ENCODE measurements at regions not wholly inside any gene's neighbourhood (a gene's known extent, or its start where the extent isn't known, plus 50 kb on each side); places are given as distances from the start of the nearest gene placed in this dataset.

DNA sequence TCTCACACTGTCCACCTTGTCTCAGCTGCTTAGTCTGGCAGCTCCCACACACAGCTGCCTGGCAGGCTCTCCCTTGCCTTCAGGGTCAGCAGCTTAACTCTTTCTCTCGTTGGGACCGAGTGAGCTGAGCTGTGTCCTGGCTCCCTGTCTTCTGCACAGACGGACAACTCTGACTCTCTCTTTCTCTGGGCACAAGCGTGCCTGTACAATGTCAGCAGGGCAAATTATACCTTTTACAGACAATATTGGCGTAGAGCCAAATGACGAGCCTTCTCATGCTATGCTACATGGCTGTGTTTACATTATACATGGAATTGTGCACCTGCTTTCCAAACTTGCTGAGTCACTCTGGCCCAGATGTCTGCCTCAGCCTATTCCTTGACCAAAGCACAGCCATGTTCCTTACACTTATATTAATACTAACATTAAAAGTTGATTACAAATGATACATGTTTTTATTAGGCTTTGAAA is 188.6 kb downstream of the CYLC2 start:
- Histone ChIP-seq H3K14ac (ENCODE audit: low read length in 2 of 2) (no peak overlapping the region), H4K8ac (ENCODE audit: low read length) (no peak overlapping the region), H3K79me1 (replicated peaks; ENCODE audit: low read length, poor library complexity, severe bottlenecking) (no peaks in the 10 kb centered on the region), H3K4ac (ENCODE audit: low read depth in 1 of 2, low read length in 2 of 2) (no peak overlapping the region), H2BK15ac (ENCODE audit: low read depth, poor library complexity, severe bottlenecking) (no peak overlapping the region), H3K27ac (ENCODE audit: low read length, poor library complexity, severe bottlenecking) (no peak overlapping the region), H3K4me1 (ENCODE audit: control insufficient read depth, insufficient read depth, low read depth, low read length) (no peaks in the 10 kb centered on the region), H4K91ac (ENCODE audit: low read length) (no peak overlapping the region), H3K9me3 (ENCODE audit: control insufficient read depth, low read length) (no peaks in the 10 kb centered on the region), H2AFZ (ENCODE audit: low read depth, low read length) (no peak overlapping the region), H3K36me3 (ENCODE audit: control insufficient read depth in 1 of 2, insufficient read depth in 2 of 2, low read depth in 1 of 2, low read length in 2 of 2) (no peaks in the 10 kb centered on the region), H2BK12ac (ENCODE audit: low read length in 2 of 2) (no peak overlapping the region), H3K23ac (ENCODE audit: low read length in 2 of 2) (no peak overlapping the region), H3K4me3 (ENCODE audit: insufficient read depth in 1 of 2, low read depth in 1 of 2, low read length in 2 of 2) (no peak overlapping the region), H2AK5ac (ENCODE audit: low read length, severe bottlenecking) (no peak overlapping the region), H3K27me3 (ENCODE audit: control insufficient read depth in 1 of 2, insufficient read depth in 1 of 2, low read length in 2 of 2) (no peaks in the 10 kb centered on the region), H3K18ac (ENCODE audit: low read depth in 1 of 2, low read length in 2 of 2) (no peak overlapping the region), H3K9ac (ENCODE audit: low read length) (no peak overlapping the region), H3K4me2 (ENCODE audit: low read length, poor library complexity, severe bottlenecking) (no peak overlapping the region), H2BK5ac (ENCODE audit: low read depth, low read length, poor library complexity, severe bottlenecking) (no peak overlapping the region), H2BK120ac (ENCODE audit: low read depth, low read length) (no peak overlapping the region)
- DNase-seq: no peak
- 74% methylated on average over 6 of the region's 6 CpGs for WGBS

GRCh38 chr9:103186959-103187358 is 191.8 kb downstream of the CYLC2 start:
- Histone ChIP-seq H3K18ac (ENCODE audit: low read depth in 1 of 2, low read length in 2 of 2) (no peak overlapping the region), H2AFZ (ENCODE audit: low read depth, low read length) (no peak overlapping the region), H3K4me3 (ENCODE audit: insufficient read depth in 1 of 2, low read depth in 1 of 2, low read length in 2 of 2) (no peak overlapping the region), H2BK120ac (ENCODE audit: low read depth, low read length) (no peak overlapping the region), H2BK15ac (ENCODE audit: low read depth, poor library complexity, severe bottlenecking) (no peak overlapping the region), H3K9me3 (ENCODE audit: control insufficient read depth, low read length) (no peaks in the 10 kb centered on the region), H4K91ac (ENCODE audit: low read length) (no peak overlapping the region), H3K79me1 (replicated peaks; ENCODE audit: low read length, poor library complexity, severe bottlenecking) (no peaks in the 10 kb centered on the region), H2BK12ac (ENCODE audit: low read length in 2 of 2) (no peak overlapping the region), H2AK5ac (ENCODE audit: low read length, severe bottlenecking) (no peak overlapping the region), H3K23ac (ENCODE audit: low read length in 2 of 2) (no peak overlapping the region), H3K9ac (ENCODE audit: low read length) (no peak overlapping the region), H3K4ac (ENCODE audit: low read depth in 1 of 2, low read length in 2 of 2) (no peak overlapping the region), H3K14ac (ENCODE audit: low read length in 2 of 2) (no peak overlapping the region), H3K4me1 (ENCODE audit: control insufficient read depth, insufficient read depth, low read depth, low read length) (no peaks in the 10 kb centered on the region), H3K4me2 (ENCODE audit: low read length, poor library complexity, severe bottlenecking) (no peak overlapping the region), H3K27ac (ENCODE audit: low read length, poor library complexity, severe bottlenecking) (no peak overlapping the region), H3K27me3 (ENCODE audit: control insufficient read depth in 1 of 2, insufficient read depth in 1 of 2, low read length in 2 of 2) (no peaks in the 10 kb centered on the region), H2BK5ac (ENCODE audit: low read depth, low read length, poor library complexity, severe bottlenecking) (no peak overlapping the region), H4K8ac (ENCODE audit: low read length) (no peak overlapping the region), H3K36me3 (ENCODE audit: control insufficient read depth in 1 of 2, insufficient read depth in 2 of 2, low read depth in 1 of 2, low read length in 2 of 2) (no peaks in the 10 kb centered on the region)
- DNase-seq: no peak
- 92% methylated on average over 19 of the region's 22 CpGs for WGBS

- H3K27ac ChIP-seq (ENCODE audit: low read length, poor library complexity, severe bottlenecking): no peak overlapping the region
- no peak overlapping the region for H2AFZ ChIP-seq (ENCODE audit: low read depth, low read length)
- no peak overlapping the region for H2BK12ac ChIP-seq (ENCODE audit: low read length in 2 of 2)
- no peak overlapping the region for H4K91ac ChIP-seq (ENCODE audit: low read length)
- H2BK15ac ChIP-seq (ENCODE audit: low read depth, poor library complexity, severe bottlenecking): no peak overlapping the region
- no peak for DNase-seq
- no peak overlapping the region for H2BK5ac ChIP-seq (ENCODE audit: low read depth, low read length, poor library complexity, severe bottlenecking)
- H3K9ac ChIP-seq (ENCODE audit: low read length): no peak overlapping the region
- H3K18ac ChIP-seq (ENCODE audit: low read depth in 1 of 2, low read length in 2 of 2): no peak overlapping the region
- H3K4me3 ChIP-seq (ENCODE audit: insufficient read depth in 1 of 2, low read depth in 1 of 2, low read length in 2 of 2): no peak overlapping the region
- H3K23ac ChIP-seq (ENCODE audit: low read length in 2 of 2): no peak overlapping the region
- H2BK120ac ChIP-seq (ENCODE audit: low read depth, low read length): no peak overlapping the region
- H3K9me3 ChIP-seq (ENCODE audit: control insufficient read depth, low read length): peaks cover 9% of the 10 kb centered on the region
- no peak overlapping the region for H3K14ac ChIP-seq (ENCODE audit: low read length in 2 of 2)
- 75% methylated on average over 12 of the region's 12 CpGs for WGBS
- H3K27me3 ChIP-seq (ENCODE audit: control insufficient read depth in 1 of 2, insufficient read depth in 1 of 2, low read length in 2 of 2): no peaks in the 10 kb centered on the region
- H3K36me3 ChIP-seq (ENCODE audit: control insufficient read depth in 1 of 2, insufficient read depth in 2 of 2, low read depth in 1 of 2, low read length in 2 of 2): no peaks in the 10 kb centered on the region
- H3K4me2 ChIP-seq (ENCODE audit: low read length, poor library complexity, severe bottlenecking): no peak overlapping the region
- H2AK5ac ChIP-seq (ENCODE audit: low read length, severe bottlenecking): no peak overlapping the region
- no peaks in the 10 kb centered on the region for H3K79me1 ChIP-seq (replicated peaks; ENCODE audit: low read length, poor library complexity, severe bottlenecking)
- H3K4me1 ChIP-seq (ENCODE audit: control insufficient read depth, insufficient read depth, low read depth, low read length): no peaks in the 10 kb centered on the region
- H3K4ac ChIP-seq (ENCODE audit: low read depth in 1 of 2, low read length in 2 of 2): no peak overlapping the region
- H4K8ac ChIP-seq (ENCODE audit: low read length): no peak overlapping the region
Observed at GRCh38 chr9:103188781-103189350, 193.7 kb downstream of the CYLC2 start.

GRCh38 chr9:103193992-103194391 is 198.9 kb downstream of the CYLC2 start:
- Histone ChIP-seq H2BK15ac (ENCODE audit: low read depth, poor library complexity, severe bottlenecking) (no peak overlapping the region), H3K9me3 (ENCODE audit: control insufficient read depth, low read length) (peaks cover 9% of the 10 kb centered on the region), H3K9ac (ENCODE audit: low read length) (no peak overlapping the region), H3K14ac (ENCODE audit: low read length in 2 of 2) (no peak overlapping the region), H3K23ac (ENCODE audit: low read length in 2 of 2) (no peak overlapping the region), H3K27me3 (ENCODE audit: control insufficient read depth in 1 of 2, insufficient read depth in 1 of 2, low read length in 2 of 2) (no peaks in the 10 kb centered on the region), H2AK5ac (ENCODE audit: low read length, severe bottlenecking) (no peak overlapping the region), H3K4me1 (ENCODE audit: control insufficient read depth, insufficient read depth, low read depth, low read length) (no peaks in the 10 kb centered on the region), H3K27ac (ENCODE audit: low read length, poor library complexity, severe bottlenecking) (no peak overlapping the region), H4K91ac (ENCODE audit: low read length) (no peak overlapping the region), H2BK120ac (ENCODE audit: low read depth, low read length) (no peak overlapping the region), H3K79me1 (replicated peaks; ENCODE audit: low read length, poor library complexity, severe bottlenecking) (no peaks in the 10 kb centered on the region), H3K36me3 (ENCODE audit: control insufficient read depth in 1 of 2, insufficient read depth in 2 of 2, low read depth in 1 of 2, low read length in 2 of 2) (no peaks in the 10 kb centered on the region), H3K18ac (ENCODE audit: low read depth in 1 of 2, low read length in 2 of 2) (no peak overlapping the region), H2BK5ac (ENCODE audit: low read depth, low read length, poor library complexity, severe bottlenecking) (no peak overlapping the region), H3K4ac (ENCODE audit: low read depth in 1 of 2, low read length in 2 of 2) (no peak overlapping the region), H3K4me2 (ENCODE audit: low read length, poor library complexity, severe bottlenecking) (no peak overlapping the region), H3K4me3 (ENCODE audit: insufficient read depth in 1 of 2, low read depth in 1 of 2, low read length in 2 of 2) (no peak overlapping the region), H4K8ac (ENCODE audit: low read length) (no peak overlapping the region), H2BK12ac (ENCODE audit: low read length in 2 of 2) (no peak overlapping the region), H2AFZ (ENCODE audit: low read depth, low read length) (no peak overlapping the region)
- 60% methylated on average over 1 of the region's 1 CpG for WGBS
- no peak for DNase-seq
